Stimulated activated CD4-positive, alpha-beta T cell treated with anti-CD3 and anti-CD28 coated beads, Interleukin-4, amount 100 ng/mL, for 1 hour (primary cell): ENCODE measurements at regions not wholly inside any gene's neighbourhood (a gene's known extent, or its start where the extent isn't known, plus 50 kb on each side); places are given as distances from the start of the nearest gene placed in this dataset.
A peak's percentile ranks its signal among the peaks of the same experiment; 100 is the strongest.
"Not testable (repeated sequence)": the region's sequence is repeated elsewhere in the genome, so short reads cannot be mapped to it uniquely, and the experiment has no call there.

Source experiments
- DNase-seq: peaks from one replicate; pipeline ENCODE4 v3.0.0-alpha.2; 2020

DNA sequence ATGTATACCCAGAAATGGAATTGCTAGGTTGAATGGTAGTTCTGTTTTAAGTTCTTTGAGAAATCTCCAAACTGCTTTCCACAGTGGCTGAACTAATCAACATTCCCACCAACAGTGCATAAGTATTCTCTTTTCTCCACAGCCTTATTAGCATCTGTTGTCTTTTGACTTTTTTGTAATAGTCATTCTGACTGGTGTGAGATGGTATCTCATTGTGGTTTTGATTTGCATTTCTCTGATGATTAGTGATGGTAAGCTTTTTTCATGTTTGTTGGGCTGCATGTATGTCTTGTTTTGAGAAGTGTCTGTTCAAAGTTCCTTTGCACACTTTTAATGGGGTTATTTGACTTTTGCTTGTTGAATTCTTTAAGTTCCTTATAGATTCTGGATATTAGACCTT lies 52.4 kb upstream of the EHHADH start:
- not testable (repeated sequence) for DNase-seq

GRCh38 chr3:185306847-185307246 lies 53.0 kb upstream of the EHHADH start:
- no peak for DNase-seq

DNA sequence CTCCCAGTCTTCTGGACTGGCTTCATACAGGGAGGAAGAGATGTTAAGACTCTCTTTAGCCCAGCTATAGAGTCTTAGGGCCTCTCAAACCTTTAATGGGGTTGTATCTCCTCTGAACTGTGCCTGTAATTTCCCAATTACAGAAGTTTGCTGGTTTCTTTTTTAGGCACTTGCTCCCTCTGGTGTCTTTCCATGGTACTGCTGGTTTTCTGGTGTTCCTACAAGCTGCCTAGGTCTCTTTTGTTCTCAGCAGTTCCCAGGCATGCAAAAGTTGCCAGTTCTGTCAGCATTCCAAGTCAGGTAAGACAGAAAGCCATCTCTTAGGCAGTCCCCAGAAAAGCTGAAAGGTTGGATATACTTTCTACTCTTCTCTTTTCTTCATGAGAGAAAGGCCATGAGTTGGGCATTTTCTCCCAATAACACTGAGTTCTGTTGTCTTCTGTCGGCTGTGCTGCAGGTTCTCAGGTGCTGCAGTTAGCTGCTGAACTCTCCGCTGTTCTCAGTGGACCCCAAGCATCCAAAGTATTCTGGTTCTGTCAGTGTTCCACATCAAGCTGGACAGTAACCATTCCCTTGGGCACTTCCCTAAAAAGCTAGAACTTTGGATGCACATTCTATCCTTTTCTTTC lies 54.4 kb upstream of the EHHADH start:
- DNase-seq = peak; percentile 21

- no peak for DNase-seq
Measured at GRCh38 chr3:185309302-185309701, 53.6 kb upstream of the MAP3K13 start.

- no peak for DNase-seq
Measured at GRCh38 chr3:185309795-185310194, 53.1 kb upstream of the MAP3K13 start.

DNA sequence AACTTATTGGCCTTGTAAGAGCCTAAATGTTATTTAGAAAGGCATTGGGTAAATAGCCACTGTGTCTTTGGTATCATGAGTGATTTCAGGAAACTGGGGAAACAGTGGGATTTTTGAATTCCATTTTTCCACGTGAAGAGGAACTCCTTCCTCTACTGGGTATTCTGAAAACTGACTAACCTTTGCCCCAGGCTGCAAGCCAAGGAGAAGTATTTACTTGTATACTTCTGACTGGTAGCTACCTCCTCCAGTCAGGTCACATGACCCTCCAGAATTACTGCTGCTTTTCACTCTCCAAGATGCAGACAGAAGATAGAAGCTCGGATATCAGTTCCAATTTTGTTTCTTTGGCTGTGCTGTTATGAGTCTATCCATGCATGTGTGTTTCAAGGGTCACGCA lies 50.9 kb upstream of the MAP3K13 start:
- DNase-seq = no peak
